Endodermal cell (in vitro differentiated cells): ENCODE measurements at regions not wholly inside any gene's neighbourhood (a gene's known extent, or its start where the extent isn't known, plus 50 kb on each side); places are given as distances from the start of the nearest gene placed in this dataset.

Source experiments
- DNase-seq: peaks from one replicate; pipeline ENCODE4 v3.0.0-alpha.2; 2017
- H3K27ac ChIP-seq: 2 replicates; pipeline ENCODE4 v1.5.1; 2013; ENCODE audit warnings: mild to moderate bottlenecking, low read depth, low read length, moderate library complexity
- H3K27me3 ChIP-seq: 2 replicates; pipeline ENCODE4 v1.6.1; 2013; ENCODE audit warnings: mild to moderate bottlenecking, low read length, moderate library complexity; ENCODE audit not compliant: insufficient read depth, control insufficient read depth, poor library complexity, severe bottlenecking
- H3K36me3 ChIP-seq: 2 replicates; pipeline ENCODE4 v1.7.0; 2013; ENCODE audit warnings: mild to moderate bottlenecking, low read length, moderate library complexity; ENCODE audit not compliant: control insufficient read depth, insufficient read depth
- H3K4me1 ChIP-seq: one replicate; pipeline ENCODE4 v1.7.0; 2013; ENCODE audit warnings: low read length; ENCODE audit not compliant: control insufficient read depth, insufficient read depth
- H3K4me3 ChIP-seq: 2 replicates; pipeline ENCODE4 v1.5.1; 2013; ENCODE audit warnings: mild to moderate bottlenecking, low read length, moderate library complexity
- H3K9ac ChIP-seq: 2 replicates; pipeline ENCODE4 v1.6.1; 2013; ENCODE audit warnings: mild to moderate bottlenecking, low read length, moderate library complexity; ENCODE audit not compliant: poor library complexity, severe bottlenecking; ENCODE audit errors: extremely low read depth
- H3K9me3 ChIP-seq: 2 replicates; pipeline ENCODE4 v1.6.1; 2013; ENCODE audit warnings: mild to moderate bottlenecking, low read length, moderate library complexity; ENCODE audit not compliant: control insufficient read depth
- H3K27ac Mint-ChIP-seq: 2 replicates; pipeline ENCODE4 v1.8.0; 2020; ENCODE audit warnings: mixed read lengths
- H3K27me3 Mint-ChIP-seq: 2 replicates; pipeline ENCODE4 v1.8.0; 2021; ENCODE audit warnings: mild to moderate bottlenecking, mixed read lengths; ENCODE audit not compliant: insufficient read depth
- H3K36me3 Mint-ChIP-seq: 2 replicates; pipeline ENCODE4 v1.8.0; 2020; ENCODE audit warnings: low read depth, mixed read lengths
- H3K4me1 Mint-ChIP-seq: 2 replicates; pipeline ENCODE4 v1.8.0; 2020; ENCODE audit warnings: mixed read lengths
- H3K4me3 Mint-ChIP-seq: 2 replicates; pipeline ENCODE4 v1.8.0; 2020; ENCODE audit warnings: mild to moderate bottlenecking, moderate library complexity, mixed read lengths
- H3K9me3 Mint-ChIP-seq: 2 replicates; pipeline ENCODE4 v1.8.0; 2020; ENCODE audit warnings: mild to moderate bottlenecking, mixed read lengths
- CTCF ChIP-seq: fragments of 200-600 bp; sonication (generic); conservative IDR thresholded peaks from 2 replicates; pipeline ENCODE4 v1.5.0; 2021; ENCODE audit warnings: antibody characterized with exemption, mild to moderate bottlenecking
- WGBS, 2 experiments: methylation state at CpG; one replicate each; pipeline versions ENCODE4 v1.1.5 to v1.1.7; 2013; ENCODE audit warnings: missing lambda C conversion rate in 2 of 2, mixed read lengths in 1 of 2; ENCODE audit not compliant: insufficient coverage in 1 of 2, insufficient read length in 1 of 2; 5-methylcytosine and 5-hydroxymethylcytosine counted together

GRCh38 chr2:139034064-139034463 is 253.9 kb upstream of the NXPH2 start:
- peaks cover 6% of the 10 kb centered on the region for H3K4me1 ChIP-seq
- Mint-ChIP-seq H3K36me3 (no peaks in the 10 kb centered on the region), H3K4me3 (no peak overlapping the region), H3K4me1 (peaks cover 23% of the 10 kb centered on the region), H3K9me3 (no peaks in the 10 kb centered on the region), H3K27ac (no peak overlapping the region), H3K27me3 (no peaks in the 10 kb centered on the region)
- DNase-seq = no peak
- no peaks in the 10 kb centered on the region for H3K36me3 ChIP-seq
- TF ChIP-seq CTCF = no peak
- peaks cover 16% of the 10 kb centered on the region for H3K9me3 ChIP-seq
- H3K27me3 ChIP-seq = no peaks in the 10 kb centered on the region
- no peak overlapping the region for H3K27ac ChIP-seq
- no peak overlapping the region for H3K4me3 ChIP-seq
- no peak overlapping the region for H3K9ac ChIP-seq

GRCh38 chr2:139033300-139033699 is 253.1 kb upstream of the NXPH2 start:
- H3K27ac Mint-ChIP-seq = no peak overlapping the region
- Histone ChIP-seq H3K27me3 (no peaks in the 10 kb centered on the region), H3K4me1 (peaks cover 6% of the 10 kb centered on the region), H3K9ac (no peak overlapping the region), H3K4me3 (no peak overlapping the region), H3K9me3 (peaks cover 16% of the 10 kb centered on the region), H3K36me3 (no peaks in the 10 kb centered on the region), H3K27ac (no peak overlapping the region)
- H3K4me1 Mint-ChIP-seq = peaks cover 23% of the 10 kb centered on the region
- no peaks in the 10 kb centered on the region for H3K9me3 Mint-ChIP-seq
- no peaks in the 10 kb centered on the region for H3K36me3 Mint-ChIP-seq
- no peak overlapping the region for H3K4me3 Mint-ChIP-seq
- no peaks in the 10 kb centered on the region for H3K27me3 Mint-ChIP-seq
- TF ChIP-seq CTCF = no peak
- no peak for DNase-seq
- 95 to 100% methylated on average over 1 to 2 of the region's 2 CpGs for WGBS, 2 experiments

- peak; percentile 62 for TF ChIP-seq CTCF
- Mint-ChIP-seq H3K9me3 (peaks cover 2% of the 10 kb centered on the region), H3K4me3 (no peak overlapping the region), H3K36me3 (no peaks in the 10 kb centered on the region), H3K27ac (peak overlapping the region; percentile 46), H3K4me1 (peaks cover 16% of the 10 kb centered on the region), H3K27me3 (no peaks in the 10 kb centered on the region)
- peak; percentile 67 for DNase-seq
- Histone ChIP-seq H3K36me3 (no peaks in the 10 kb centered on the region), H3K9me3 (peaks cover 16% of the 10 kb centered on the region), H3K4me1 (peaks cover 6% of the 10 kb centered on the region), H3K27ac (no peak overlapping the region), H3K27me3 (no peaks in the 10 kb centered on the region), H3K9ac (no peak overlapping the region), H3K4me3 (no peak overlapping the region)
Measured at GRCh38 chr2:139031722-139032121, 251.5 kb upstream of the NXPH2 start.
